Stimulated activated CD4-positive, alpha-beta T cell treated with anti-CD3 and anti-CD28 coated beads, Interleukin-12 subunit alpha, Interleukin-12 subunit beta, amount 100 ng/mL, for 48 hours (primary cell): ENCODE measurements at regions not wholly inside any gene's neighbourhood (a gene's known extent, or its start where the extent isn't known, plus 50 kb on each side); places are given as distances from the start of the nearest gene placed in this dataset.
"Not testable (repeated sequence)": the region's sequence is repeated elsewhere in the genome, so short reads cannot be mapped to it uniquely, and the experiment has no call there.

ENCODE experiments used
- DNase-seq, 3 donors: peaks; one replicate each; pipeline ENCODE4 v3.0.0-alpha.2; 2020; ENCODE audit warnings: low read depth in 2 of 3, low spot score in 1 of 3

GRCh38 chr18:56283316-56283715 is 355.1 kb downstream of the TXNL1 start:
- DNase-seq = no peak

DNA sequence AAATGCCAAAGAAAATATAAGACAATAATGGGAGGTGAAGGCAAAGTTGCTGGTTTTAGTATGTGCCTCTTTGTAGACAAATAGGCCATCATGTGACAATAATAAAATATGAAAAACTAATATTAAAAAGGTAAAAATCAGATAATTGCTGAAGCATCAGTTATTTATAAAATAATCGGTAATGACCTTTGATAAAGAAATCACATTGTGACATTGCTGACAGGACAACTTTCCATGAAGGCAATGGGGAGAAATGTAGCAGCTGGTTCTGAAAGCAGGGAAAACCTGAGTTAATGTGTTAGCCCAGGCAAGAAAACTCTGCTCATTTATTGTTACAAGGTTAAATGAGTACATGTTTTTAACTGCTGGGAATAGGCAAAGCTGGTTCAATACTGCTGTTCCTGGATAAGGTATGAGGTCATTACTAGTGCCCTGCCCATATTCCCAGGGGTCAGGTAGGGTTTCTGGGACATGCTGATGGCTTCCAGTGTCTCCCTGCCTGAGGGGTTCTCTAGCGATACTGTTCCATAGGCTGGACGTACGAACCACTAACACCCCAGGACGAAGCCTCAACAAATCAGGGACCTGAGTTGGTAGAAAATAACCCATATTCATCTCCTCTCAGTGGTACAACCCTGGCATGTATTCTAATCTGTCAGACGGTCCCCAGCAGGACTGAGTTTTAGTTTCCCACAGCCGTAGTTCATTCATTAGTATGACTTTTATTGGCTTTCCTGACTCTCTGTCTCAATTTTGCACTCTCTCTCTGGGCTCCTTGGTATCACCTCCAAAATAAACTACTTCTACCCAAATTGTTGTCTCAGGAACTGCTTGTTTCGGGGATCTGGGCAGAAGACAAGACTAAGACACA is 355.9 kb downstream of the TXNL1 start:
- no peak for DNase-seq

DNA sequence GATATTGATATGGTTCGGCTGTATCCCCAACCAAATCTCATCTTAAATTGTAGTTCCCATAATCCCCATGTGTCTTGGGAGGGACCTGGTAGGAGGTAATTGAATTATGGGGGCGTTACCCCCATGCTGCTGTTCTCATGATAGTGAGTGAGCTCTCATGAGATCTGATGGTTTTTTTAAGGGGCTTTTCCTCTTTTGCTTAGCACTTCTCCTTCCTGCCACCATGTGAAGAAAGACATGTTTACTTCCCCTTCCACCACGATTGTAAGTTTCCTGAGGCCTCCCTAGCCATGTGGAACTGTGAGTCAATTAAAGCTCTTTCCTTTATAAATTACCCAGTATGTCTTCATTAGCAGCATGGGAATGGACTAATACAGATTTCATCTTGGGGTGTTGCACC is 358.6 kb downstream of the TXNL1 start:
- DNase-seq = not testable (repeated sequence)

DNA sequence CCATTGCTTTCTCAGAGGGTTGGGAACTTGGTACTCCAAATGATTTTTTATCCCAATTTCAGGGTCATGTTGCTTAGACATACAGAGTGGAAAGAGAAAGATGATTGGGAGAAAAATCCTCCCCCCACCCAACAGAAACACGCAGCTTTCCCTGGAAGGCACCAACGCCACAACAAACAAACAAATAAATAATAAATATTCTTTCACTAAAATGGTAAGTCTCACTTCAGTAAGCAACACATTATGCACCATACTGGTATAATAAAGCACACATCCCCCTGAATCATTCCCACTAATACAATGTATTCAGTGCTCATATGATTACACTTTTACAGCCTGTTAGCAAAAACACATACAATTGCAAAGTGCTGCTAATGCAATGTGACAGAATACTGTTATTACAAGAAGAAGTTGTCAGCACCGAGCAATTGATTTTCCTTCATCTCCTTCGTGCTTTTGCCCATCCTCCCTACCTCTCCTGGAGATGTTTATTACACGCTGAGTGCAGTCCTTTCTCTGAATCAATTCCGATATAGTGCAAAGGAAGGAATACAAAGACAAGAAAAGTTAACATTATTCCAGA is 359.9 kb downstream of the TXNL1 start:
- no peak for DNase-seq

DNA sequence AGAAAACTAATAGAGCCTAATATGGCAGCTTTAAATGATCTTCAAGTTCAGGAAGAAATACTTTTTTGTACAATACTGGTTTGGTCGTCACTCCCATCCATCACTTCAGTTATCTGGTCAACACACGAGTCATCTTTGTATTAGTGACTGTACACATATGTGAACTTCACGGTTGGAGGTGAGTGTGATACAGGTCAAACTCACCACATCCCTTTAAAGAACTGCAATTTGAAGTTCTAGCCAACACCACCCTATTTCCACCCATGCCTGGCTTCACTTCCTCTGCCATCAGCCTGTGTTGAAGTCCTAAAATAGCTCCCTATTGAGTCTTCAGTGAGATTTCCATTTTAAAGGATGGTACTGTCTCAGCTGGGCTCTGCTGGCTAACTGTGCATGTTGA is 361.9 kb downstream of the TXNL1 start:
- DNase-seq = no peak

- no peak for DNase-seq
These were observed 364.7 kb downstream of the TXNL1 start for GRCh38 chr18:56273541-56274219.

DNA sequence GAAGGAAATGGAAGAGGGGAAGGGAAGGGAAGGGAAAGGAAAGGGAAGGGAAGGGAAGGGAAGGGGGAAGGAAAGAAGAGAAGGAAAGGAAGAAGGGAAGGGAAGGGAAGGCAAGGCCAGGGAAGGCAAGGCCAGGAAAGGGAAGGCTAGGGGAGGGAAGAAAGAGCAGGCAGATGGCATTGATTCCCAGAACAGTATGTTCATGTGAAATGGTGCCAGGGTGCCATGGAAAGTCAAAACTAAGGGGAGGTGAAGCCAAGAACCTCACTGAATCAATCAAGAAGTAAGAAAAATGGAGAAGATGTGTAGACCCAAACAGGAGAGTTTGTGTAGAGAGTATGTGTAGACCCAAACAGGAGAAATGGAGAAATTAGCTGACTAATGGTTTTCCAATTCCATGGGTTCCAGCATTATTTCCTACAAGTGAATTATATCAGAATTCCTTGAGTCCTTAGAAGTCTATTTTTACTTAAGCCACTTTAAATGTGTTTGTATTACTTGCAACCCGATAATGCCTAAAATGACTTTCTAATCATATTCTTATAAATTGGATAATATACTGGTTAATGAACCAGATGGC is 367.6 kb downstream of the TXNL1 start:
- no peak for DNase-seq

DNA sequence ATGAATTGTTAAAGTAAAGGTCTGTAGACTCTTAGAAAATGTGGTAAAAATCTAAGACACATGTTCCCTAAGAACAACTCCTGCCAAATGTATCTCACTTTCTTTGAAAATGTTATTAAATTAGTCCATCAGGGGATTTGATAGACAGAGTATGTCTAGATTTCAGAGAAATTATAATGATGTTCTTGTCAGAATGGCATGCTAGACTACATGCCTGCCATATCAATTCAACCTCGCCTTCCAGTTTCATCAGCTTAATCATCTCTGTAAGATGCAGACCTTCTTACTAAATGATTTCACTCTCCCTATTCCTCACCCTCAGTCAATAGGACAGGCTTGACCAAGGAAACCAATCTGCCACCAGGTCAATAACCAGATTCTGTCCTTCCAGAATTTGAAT is 368.4 kb downstream of the TXNL1 start:
- no peak for DNase-seq

DNA sequence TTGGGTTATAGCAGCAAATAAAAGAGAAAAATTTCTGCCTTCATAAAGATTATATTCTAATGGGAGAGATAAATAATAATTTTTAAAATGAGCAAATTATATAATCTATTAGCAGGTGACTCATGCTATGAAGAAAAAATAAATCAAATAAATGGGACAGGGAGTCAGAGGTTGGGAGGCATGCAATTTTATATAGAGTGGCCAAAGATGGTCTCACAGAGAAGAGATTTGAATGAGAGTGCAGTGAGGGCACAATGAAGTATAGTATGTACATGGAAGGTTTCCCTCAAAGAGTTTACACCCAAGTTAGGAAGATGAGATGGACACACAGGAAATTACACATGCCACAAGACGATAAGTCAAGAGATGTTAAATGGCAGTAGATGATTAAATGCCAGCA is 369.4 kb downstream of the TXNL1 start:
- DNase-seq = no peak

GRCh38 chr18:56267334-56267733 is 371.1 kb downstream of the TXNL1 start:
- no peak for DNase-seq

- DNase-seq = no peak
These were observed 380.2 kb downstream of the TXNL1 start for GRCh38 chr18:56258178-56258577.

DNA sequence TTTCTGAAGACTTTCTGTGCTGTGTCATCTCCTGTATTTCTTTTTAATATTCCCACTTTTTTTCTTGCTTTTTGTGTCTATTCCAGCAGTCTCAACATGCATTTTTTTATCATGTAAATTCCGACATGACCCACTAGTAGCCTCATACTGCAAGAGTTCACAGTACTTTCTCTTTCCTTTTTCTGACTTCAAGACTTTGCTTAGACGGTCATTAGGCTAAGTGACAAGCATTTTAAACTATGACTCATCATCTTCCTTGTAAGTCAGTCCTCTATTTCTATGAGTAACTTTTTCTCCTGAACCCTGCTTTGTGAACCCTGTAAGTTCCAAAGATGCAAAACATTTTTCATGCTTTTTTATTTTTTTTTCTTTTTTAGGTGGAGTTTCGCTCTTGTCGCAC is 381.2 kb downstream of the TXNL1 start:
- no peak for DNase-seq

DNA sequence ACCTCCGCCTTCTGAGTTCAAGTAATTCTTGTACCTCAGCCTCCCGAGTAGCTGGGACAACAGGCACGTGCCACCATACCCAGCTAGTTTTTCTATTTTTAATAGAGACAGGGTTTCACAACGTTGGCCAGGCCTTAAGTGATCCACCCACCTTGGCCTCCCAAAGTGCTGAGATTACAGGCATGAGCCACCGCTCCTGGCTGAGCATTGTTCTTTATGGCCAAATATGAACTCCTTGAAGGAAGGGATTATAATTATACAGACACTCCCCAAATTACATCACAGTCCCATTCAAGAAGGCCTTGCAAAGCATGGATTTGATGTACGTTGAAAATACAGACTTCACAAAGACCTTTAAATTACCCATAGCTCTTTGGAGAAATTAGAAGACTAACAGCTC is 381.7 kb downstream of the TXNL1 start:
- DNase-seq = no peak

GRCh38 chr18:56255381-56255780 is 383.0 kb downstream of the TXNL1 start:
- DNase-seq = no peak

GRCh38 chr18:56252456-56252855 is 385.9 kb downstream of the TXNL1 start:
- no peak for DNase-seq

DNA sequence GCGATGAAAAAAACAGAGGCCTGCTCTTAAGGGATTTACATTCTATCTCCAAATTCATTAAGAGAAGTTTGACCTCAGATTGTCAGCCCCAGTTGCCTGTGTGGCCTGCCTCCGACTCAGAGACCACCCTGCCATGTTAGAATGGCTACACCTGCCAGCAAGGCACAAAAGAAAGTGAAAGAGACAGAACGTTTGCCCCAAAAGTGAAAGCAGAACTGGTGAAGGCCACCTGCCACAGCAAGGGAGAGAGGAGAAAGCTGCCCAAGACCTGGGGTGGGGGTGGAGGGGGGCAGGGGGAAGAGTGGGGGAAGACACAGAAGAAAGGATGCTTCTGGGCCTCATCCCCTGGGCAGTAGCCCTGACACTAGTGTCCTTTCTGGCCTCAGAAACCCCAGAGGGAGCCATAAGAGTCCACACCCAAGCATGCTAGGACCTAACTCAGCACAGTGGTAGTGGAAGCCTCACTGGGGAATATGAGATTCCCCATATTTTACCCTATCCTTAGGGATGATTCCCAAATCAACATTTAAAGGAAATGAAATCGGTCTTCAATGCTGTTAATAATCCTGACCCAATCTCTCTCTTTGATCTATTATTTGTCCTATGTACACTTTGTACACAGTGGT is 389.7 kb downstream of the TXNL1 start:
- no peak for DNase-seq

GRCh38 chr18:56246916-56247315 is 391.5 kb downstream of the TXNL1 start:
- DNase-seq = no peak

DNA sequence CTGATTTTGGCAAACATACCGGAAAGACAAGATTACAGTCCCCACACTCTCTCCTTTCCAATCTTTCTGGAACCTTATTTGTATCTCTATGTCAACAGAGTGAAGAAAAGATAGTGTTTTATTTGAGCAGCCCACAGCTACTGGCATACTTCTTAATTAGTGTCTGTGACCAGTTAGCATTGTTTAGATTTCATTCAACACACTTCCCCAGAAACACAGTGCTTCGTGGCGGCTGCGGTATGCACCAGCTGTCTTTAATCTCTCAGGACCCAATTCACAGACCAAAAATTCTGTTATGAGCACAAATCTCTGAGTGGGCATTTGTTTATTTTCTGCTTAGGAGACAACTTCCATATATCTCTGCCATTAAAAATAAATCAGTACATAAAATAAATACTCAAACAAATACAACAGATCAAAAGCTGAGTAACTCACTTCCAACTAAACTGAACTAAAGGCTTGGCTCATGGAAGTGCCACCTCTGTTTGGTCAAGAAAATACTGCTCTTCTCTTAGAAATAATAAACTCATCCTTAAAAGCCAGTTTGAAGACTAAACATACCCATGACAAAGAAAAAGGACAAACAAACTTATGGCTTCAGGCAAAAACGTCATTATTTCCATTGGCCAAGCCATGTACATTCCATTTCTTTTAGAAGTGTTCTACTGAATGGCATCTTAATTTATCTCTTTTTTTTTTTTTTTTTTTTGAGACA is 392.4 kb downstream of the TXNL1 start:
- no peak for DNase-seq

DNA sequence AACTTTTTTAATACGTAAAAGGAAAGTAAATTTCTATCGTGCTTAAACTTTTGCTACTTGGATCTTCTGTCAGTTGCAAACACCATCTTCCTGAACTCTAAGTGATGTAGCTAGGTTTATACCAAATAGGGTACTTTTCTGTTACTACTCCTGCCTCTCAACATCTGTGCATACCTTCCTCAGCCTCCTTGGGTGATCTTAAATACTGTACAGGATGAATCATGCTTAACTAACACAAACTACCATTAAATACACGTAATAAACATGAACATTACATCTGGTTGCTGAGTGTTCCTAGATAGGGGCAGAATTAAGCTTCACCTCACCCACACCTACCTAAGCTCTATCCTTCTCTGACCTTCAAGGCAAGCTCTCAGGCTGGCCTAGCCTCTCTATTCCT is 398.0 kb downstream of the TXNL1 start:
- no peak for DNase-seq

GRCh38 chr18:56238576-56238975 is 399.8 kb downstream of the TXNL1 start:
- no peak for DNase-seq

GRCh38 chr18:56235481-56236013 is 402.8 kb downstream of the TXNL1 start:
- no peak for DNase-seq
